HL-60 (cell line): ENCODE measurements at regions not wholly inside any gene's neighbourhood (a gene's known extent, or its start where the extent isn't known, plus 50 kb on each side); places are given as distances from the start of the nearest gene placed in this dataset.

Experiments
- DNase-seq, 2 experiments: peaks; one replicate each; pipeline ENCODE4 v3.0.0-alpha.2; 2010 to 2020; ENCODE audit warnings: low read depth in 1 of 2, low spot score in 1 of 2
- H3K27ac ChIP-seq: fragments of 250-450 bp; sonication (Bioruptor Pico); replicated peaks from 2 replicates; pipeline ENCODE4 v1.5.1; 2020; ENCODE audit warnings: mild to moderate bottlenecking, moderate library complexity
- H3K27me3 ChIP-seq: fragments of 250-450 bp; sonication (Bioruptor Pico); 2 replicates; pipeline ENCODE4 v1.5.1; 2021; ENCODE audit warnings: mild to moderate bottlenecking, moderate library complexity; ENCODE audit not compliant: insufficient read depth, poor library complexity, severe bottlenecking
- H3K4me3 ChIP-seq: replicated peaks from 2 replicates; pipeline ENCODE4 v1.5.1; 2011; ENCODE audit warnings: mild to moderate bottlenecking, control low read depth, low read length; ENCODE audit not compliant: insufficient read depth
- GABPA ChIP-seq: IDR thresholded peaks from 2 replicates; pipeline ENCODE4 v1.6.1; 2012; ENCODE audit warnings: low read depth
- POLR2AphosphoS5 ChIP-seq: IDR thresholded peaks from 2 replicates; pipeline ENCODE4 v1.6.1; 2012; ENCODE audit warnings: low read depth
- REST ChIP-seq: IDR thresholded peaks from 2 replicates; pipeline ENCODE4 v1.6.1; 2012; ENCODE audit warnings: low read depth; ENCODE audit not compliant: insufficient replicate concordance
- SPI1 ChIP-seq: IDR thresholded peaks from 2 replicates; pipeline ENCODE4 v1.6.1; 2012; ENCODE audit warnings: low read depth, mild to moderate bottlenecking, borderline replicate concordance
- TF ChIP-seq, protein P1 (sequence below): IDR thresholded peaks from one replicate; pipeline ENCODE4 v1.5.1; 2011; ENCODE audit warnings: low read length, control low read depth, inconsistent platforms; ENCODE audit not compliant: insufficient read depth

DNA sequence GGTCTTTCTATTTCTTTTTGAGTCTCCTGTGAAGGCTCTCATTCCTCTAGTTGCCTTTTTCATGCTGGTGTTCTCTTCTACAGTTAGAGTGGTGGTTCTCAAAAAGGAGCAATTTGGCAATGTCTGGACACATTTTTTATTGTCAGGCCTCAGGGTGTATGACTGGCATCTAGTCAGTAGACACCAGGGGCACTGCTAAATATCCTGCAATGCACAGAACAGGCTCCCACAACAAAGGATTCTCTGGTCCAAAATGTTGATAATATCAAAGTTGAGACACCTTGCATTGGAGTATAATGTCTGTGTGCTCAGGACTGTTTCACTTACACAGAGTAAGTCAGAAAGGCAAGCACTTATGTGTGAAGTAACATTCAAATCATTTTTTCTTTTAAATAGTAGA lies 1360.7 kb downstream of the ADGRL3 start:
- Histone ChIP-seq H3K27me3 (no peaks in the 10 kb centered on the region), H3K27ac (no peak overlapping the region), H3K4me3 (no peak overlapping the region)
- DNase-seq = no peak
- TF ChIP-seq POLR2AphosphoS5 (no peak), SPI1 (no peak), GABPA (no peak), REST (no peak)
- TF ChIP-seq, protein P1, sequence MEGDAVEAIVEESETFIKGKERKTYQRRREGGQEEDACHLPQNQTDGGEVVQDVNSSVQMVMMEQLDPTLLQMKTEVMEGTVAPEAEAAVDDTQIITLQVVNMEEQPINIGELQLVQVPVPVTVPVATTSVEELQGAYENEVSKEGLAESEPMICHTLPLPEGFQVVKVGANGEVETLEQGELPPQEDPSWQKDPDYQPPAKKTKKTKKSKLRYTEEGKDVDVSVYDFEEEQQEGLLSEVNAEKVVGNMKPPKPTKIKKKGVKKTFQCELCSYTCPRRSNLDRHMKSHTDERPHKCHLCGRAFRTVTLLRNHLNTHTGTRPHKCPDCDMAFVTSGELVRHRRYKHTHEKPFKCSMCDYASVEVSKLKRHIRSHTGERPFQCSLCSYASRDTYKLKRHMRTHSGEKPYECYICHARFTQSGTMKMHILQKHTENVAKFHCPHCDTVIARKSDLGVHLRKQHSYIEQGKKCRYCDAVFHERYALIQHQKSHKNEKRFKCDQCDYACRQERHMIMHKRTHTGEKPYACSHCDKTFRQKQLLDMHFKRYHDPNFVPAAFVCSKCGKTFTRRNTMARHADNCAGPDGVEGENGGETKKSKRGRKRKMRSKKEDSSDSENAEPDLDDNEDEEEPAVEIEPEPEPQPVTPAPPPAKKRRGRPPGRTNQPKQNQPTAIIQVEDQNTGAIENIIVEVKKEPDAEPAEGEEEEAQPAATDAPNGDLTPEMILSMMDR = no peak

GRCh38 chr4:62550121-62550520 lies 1350.0 kb downstream of the ADGRL3 start:
- no peak for DNase-seq
- TF ChIP-seq SPI1 = no peak
- TF ChIP-seq GABPA = no peak
- TF ChIP-seq REST = no peak
- TF ChIP-seq, protein P1 = no peak
- TF ChIP-seq POLR2AphosphoS5 = no peak
- no peaks in the 10 kb centered on the region for H3K27me3 ChIP-seq
- no peak overlapping the region for H3K4me3 ChIP-seq
- no peak overlapping the region for H3K27ac ChIP-seq

DNA sequence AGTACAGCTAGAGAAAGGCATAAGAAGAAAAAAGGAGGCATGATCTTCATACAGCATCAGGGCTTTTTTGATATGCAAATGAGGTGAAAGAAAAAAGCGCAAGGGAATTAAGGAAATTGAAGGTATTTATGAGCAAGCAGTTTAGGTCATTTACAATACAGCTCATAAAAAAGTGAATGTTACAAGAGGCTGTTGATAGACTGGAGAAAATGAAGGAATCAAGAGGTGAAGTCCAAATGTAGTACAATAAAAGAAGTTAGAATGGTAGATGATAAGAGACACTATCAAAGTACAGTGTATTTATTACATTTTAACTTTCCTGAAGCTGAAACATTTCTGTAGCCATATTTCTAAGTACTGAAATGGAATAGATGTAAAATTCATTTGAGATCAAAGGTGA lies 1349.5 kb downstream of the ADGRL3 start:
- Histone ChIP-seq H3K27me3 (no peaks in the 10 kb centered on the region), H3K27ac (no peak overlapping the region), H3K4me3 (no peak overlapping the region)
- no peak for DNase-seq
- no peak for TF ChIP-seq REST
- TF ChIP-seq GABPA = no peak
- TF ChIP-seq, protein P1 = no peak
- TF ChIP-seq POLR2AphosphoS5 = no peak
- no peak for TF ChIP-seq SPI1
